GM18951 (cell line): ENCODE measurements at regions not wholly inside any gene's neighbourhood (a gene's known extent, or its start where the extent isn't known, plus 50 kb on each side); places are given as distances from the start of the nearest gene placed in this dataset.

Source experiments
- POLR2A ChIP-seq: IDR thresholded peaks from 4 replicates; pipeline ENCODE4 v1.6.1; 2011; ENCODE audit warnings: mild to moderate bottlenecking; ENCODE audit not compliant: insufficient read length, insufficient read depth; ENCODE audit errors: extremely low read depth
- in situ Hi-C: fragments of 300-500 bp; cut with MboI; formaldehyde crosslinking; loops from one replicate; pipeline ENCODE4 v1.12.0; 2022; ENCODE audit warnings: low sequenced_read_pairs, mixed read lengths, inconsistent platforms; ENCODE audit not compliant: unreplicated experiment

DNA sequence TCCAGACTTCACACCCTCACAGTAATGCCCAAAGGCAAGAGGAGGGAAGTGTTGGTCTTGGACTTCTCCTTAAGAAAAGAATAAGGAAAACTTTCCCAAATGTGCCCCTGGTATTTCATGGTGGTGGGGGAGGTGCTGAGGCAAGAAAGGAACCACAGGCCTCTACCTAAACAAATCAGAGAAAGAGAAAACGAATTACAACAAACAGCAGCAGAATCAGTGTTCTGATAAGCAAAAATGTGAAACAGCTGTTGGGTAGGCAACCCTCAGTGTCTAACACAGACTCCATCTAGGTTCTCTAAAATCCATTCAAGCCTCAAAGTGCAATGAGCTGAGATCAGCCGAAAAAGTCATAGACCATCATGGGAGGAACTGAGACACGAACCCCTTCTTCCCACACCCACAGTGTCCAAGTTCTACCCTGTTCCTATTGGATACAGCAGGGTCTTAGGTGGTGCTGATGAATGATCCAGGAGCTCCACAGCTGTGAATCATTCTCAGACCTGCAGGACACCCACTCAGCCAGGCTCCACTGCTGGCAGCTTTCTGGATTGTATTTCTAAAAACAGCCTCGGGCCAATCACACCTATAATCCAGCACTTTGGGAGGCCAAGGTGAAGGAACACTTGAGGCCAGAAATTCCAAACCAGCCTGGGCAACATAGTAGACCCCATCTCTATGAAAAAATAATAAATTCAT, 149.1 kb downstream of the PLPP3 start:
- in situ Hi-C loops, result no loop called here

GRCh38 chr1:56429288-56429687, 150.1 kb downstream of the PLPP3 start:
- in situ Hi-C loops, result no loop called here

More for the DNA sequence above, 149.1 kb downstream of the PLPP3 start:
- TF ChIP-seq POLR2A, result no peak

GRCh38 chr1:56426587-56427381, 152.6 kb downstream of the PLPP3 start:
- in situ Hi-C loops, result no loop called here
- TF ChIP-seq POLR2A, result no peak

More at GRCh38 chr1:56429288-56429687, 150.1 kb downstream of the PLPP3 start:
- TF ChIP-seq POLR2A, result no peak

DNA sequence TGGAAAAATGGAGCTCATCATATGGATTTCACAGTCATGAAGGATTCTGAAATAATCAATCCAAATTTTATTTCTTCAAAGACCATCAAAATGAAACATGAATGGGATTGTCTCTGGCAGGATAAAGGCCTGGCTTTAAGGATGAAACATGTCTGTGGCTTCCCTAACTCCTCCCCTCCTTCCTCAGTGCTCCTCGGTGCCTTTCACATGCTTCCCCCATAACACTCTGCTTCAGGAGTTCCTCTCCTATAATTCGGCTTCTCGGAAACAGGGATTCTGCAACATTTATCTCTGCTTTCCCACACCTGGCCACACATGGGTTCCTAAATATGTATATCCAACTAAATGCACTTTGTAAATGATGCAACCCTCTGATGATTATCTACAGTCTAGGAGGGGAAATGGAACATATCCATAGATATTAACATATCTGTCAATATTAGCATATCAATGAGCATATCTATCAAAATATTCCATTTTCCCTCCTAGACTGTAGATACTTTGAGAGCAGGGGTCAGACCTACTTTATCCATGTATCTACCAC, 153.8 kb downstream of the PLPP3 start:
- in situ Hi-C loops, result no loop called here

GRCh38 chr1:56424744-56425493, 154.4 kb downstream of the PLPP3 start:
- in situ Hi-C loops, result no loop called here
- TF ChIP-seq POLR2A, result no peak

More for the DNA sequence above, 153.8 kb downstream of the PLPP3 start:
- no peak for TF ChIP-seq POLR2A

DNA sequence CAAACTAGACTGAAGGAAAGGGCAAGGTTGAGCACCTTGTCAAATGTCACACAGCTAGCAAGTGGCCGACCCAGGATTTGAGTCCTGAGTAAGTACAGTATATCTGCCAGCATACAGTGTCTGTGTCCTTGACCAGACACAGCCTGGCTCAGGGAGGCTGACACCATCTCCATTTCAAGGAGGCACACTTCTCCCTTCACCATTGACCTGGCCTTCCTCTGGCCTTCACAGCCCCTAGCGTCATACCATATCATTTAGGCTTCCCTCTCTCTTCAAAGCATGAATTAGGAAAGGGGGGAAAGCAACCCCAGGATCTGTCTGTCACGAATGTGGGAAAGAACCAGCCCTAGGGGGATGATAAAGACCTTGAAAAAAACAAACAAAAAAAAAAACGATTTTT, 155.6 kb downstream of the PLPP3 start:
- no peak for TF ChIP-seq POLR2A
- in situ Hi-C loops, result no loop called here

DNA sequence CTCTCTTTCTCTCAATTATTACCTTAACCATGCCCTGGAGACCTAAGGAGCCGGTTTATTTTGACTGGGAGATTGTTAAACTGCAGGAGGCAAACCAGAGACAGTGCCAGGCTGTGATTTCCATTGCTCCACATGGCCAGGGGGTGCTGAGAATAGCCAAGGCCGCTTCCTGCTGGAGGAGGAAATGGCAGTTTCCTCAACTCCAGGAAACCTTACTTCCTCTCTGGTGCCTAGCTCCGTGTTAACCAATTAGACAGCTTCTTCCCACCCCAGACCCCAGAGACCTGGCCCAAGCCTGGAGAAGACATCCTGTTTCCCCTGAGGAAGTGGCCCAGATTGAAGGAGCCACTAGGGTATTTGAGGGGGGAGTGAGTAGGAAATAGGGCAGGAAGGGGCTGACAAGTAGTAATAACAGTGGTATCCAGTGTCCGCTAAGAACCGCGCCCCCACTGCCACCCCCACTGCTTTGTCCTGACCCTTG, 161.2 kb downstream of the PLPP3 start:
- no peak for TF ChIP-seq POLR2A
- in situ Hi-C loops, result no loop called here

- no peak for TF ChIP-seq POLR2A
- in situ Hi-C loops, result no loop called here
These were observed 161.7 kb downstream of the PLPP3 start for GRCh38 chr1:56417646-56418045.

GRCh38 chr1:56416495-56416894, 162.9 kb downstream of the PLPP3 start:
- in situ Hi-C loops, result no loop called here
- no peak for TF ChIP-seq POLR2A

- in situ Hi-C loops, result no loop called here
These were observed 163.6 kb downstream of the PLPP3 start for GRCh38 chr1:56415720-56416119.

DNA sequence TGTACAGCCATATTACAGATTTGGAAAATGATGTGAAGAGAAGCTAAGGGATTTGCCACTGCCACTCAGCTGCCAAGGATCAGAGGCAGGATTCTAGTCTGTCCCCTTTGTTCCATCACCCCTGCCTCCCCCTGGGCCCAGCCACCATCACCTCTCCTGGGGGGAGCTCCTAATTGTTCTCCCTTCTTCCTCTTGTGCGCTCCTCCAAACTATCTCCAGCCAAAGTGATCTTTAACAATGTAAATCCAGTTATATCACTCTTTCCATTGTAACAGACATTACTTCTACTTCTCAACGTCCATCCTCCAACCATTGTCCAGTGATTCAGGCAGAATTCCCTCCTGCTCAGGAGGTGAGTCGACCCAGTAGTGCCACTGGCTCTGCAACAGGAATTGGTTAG, 164.1 kb downstream of the PLPP3 start:
- in situ Hi-C loops, result no loop called here
- TF ChIP-seq POLR2A, result no peak

More at GRCh38 chr1:56415720-56416119, 163.6 kb downstream of the PLPP3 start:
- no peak for TF ChIP-seq POLR2A

GRCh38 chr1:56414728-56415224, 164.6 kb downstream of the PLPP3 start:
- TF ChIP-seq POLR2A, result no peak
- in situ Hi-C loops, result no loop called here
